GM19328 (cell line): ENCODE measurements at regions not wholly inside any gene's neighbourhood (a gene's known extent, or its start where the extent isn't known, plus 50 kb on each side); places are given as distances from the start of the nearest gene placed in this dataset.
"Not testable (repeated sequence)": the region's sequence is repeated elsewhere in the genome, so short reads cannot be mapped to it uniquely, and the experiment has no call there.

Experiments
- ATAC-seq: cut with Tn5 transposase; IDR thresholded peaks from one replicate; pipeline ENCODE4 v1.9.1; 2021; ENCODE audit warnings: mild to moderate bottlenecking, moderate library complexity; ENCODE audit not compliant: unreplicated experiment

DNA sequence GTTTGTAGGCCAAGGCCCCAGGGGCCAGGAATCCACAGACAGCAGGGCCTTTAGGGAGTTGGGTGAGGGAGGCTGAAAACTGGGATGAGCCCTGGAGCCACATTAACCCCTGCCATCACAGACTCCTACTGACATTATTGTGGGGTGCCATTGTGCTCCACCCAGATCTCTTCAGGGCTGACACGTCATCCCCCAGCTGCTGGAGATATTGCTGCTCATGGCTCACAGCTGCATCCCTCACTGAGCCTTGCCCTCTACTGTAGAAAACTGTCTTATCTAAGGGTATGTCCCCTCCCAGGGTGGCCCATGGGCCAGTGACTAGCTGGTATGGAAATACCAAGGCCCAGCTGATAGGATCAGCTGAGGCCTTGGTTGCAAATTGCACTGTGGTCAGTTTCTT is 87.3 kb upstream of the PRR23C start:
- ATAC-seq = no peak

- no peak for ATAC-seq
Observed at GRCh38 chr3:139132976-139133375, 88.3 kb upstream of the PRR23C start.

GRCh38 chr3:139134678-139135372 is 90.1 kb upstream of the PRR23C start:
- no peak for ATAC-seq

- ATAC-seq = no peak
Observed at GRCh38 chr3:139135657-139136056, 91.0 kb upstream of the PRR23C start.

GRCh38 chr3:139136469-139137202 is 91.9 kb upstream of the PRR23C start:
- no peak for ATAC-seq

GRCh38 chr3:139140553-139140952 is 95.9 kb upstream of the PRR23C start:
- ATAC-seq = no peak

GRCh38 chr3:139145980-139146379 is 101.3 kb upstream of the PRR23C start:
- not testable (repeated sequence) for ATAC-seq

DNA sequence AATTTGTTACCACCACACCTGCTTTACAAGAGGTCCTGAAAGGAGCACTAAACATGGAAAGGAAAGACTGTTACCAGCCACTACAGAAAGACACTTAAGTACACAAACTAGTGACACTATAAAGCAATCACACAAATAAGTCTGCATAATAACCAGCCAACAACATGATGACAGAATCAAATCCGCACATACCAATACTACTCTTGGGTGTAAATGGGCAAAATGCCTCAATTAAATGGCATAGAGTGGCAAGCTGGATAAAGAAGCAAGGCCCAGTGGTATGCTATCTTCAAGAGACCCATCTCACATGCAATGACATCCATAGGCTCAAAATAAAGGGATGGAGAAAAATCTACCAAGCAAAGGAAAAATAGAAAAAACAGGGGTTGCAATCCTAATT is 106.8 kb upstream of the PRR23C start:
- ATAC-seq = no peak

DNA sequence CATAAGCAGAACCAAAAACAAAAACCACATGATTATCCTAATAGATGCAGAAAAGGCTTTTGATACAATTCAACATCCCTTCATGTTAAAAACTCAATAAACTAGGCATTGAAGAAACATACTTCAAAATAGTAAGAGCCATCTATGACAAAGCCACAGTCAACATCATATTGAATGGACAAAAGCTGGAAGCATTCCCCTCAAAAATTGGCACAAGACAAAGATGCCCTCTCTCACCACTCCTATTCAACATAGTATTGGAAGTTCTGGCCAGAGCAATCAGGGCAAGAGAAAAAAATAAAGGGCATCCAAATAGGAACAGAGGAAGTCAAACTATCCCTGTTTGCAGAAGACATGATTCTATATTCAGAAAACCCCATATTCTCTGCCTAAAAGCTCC is 108.7 kb upstream of the PRR23C start:
- ATAC-seq = not testable (repeated sequence)

DNA sequence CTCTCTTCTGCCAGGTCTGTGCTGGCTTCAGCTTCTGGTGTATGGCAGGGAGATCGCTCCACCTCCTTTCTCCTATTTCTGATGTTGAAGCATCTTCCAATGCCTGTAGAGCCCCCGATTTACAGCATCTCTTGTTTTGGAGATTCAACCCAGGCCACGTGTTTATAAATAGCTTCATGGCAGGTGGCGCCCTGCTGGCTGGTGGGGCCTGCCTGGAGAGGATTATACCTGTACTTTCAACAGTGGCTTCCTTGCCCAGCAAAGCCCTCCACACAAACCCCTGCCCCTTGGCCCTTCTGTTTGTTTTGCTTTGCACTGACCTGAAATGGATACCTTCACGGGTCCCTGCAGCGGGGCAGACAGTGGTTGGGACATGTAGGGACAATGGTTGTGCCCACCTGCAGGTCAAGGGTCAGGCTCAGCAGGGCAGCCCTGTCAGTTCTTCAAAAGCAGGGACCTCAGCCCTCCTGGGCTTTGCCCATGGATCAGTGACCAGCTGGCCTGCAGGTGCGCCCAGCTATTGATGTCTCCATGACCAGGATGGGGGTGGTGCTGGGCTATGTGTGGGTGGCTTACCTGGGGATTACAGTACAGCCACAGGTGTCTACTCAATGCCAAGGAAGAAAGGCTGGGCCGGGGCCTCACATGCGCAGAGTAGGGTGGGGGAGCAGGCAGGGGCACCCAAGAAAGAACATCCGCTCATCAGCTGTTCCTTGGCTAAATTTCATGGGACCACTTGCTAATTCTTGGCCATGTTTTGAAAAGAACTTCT is 112.7 kb upstream of the PRR23C start:
- no peak for ATAC-seq

DNA sequence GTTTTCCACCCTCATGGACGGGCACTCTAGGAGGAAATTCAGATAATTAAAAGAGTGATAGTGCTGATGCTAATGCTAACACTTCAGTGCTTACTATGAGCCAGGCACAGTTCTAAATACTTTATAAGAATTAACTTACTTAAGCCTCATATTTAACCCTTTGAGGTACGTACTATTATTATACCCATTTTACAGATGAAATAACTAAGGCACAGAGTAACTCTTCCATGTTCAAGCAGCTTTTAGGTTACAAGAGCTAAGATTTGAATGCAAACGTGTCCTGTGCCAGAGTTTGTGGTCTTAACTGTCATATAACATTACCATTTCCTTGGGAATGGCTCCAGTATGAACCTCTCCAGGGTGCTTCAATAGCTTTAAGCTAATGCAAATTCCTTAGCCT is 114.7 kb upstream of the PRR23C start:
- no peak for ATAC-seq

- ATAC-seq = no peak
Observed at GRCh38 chr3:139173372-139174108, 128.8 kb upstream of the PRR23C start.

DNA sequence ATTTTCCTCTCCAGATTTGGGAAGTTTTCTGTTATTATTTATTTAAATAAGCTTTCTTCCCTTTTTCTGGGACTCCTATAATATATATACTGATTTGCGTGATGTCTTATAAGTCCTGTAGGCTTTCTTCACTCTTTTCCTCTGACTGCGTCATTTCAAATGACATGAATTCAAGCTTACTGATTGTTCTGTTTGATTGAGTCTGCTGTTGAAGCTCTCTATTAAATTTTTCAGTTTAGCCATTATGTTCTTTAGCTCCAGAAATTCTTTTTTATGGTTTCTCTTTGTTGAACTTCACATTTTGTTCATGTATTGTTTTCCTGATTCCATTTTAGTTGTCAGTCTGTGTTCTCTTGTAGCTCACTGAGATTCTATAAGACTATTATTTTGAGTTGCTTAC is 135.8 kb upstream of the PRR23C start:
- ATAC-seq = no peak

DNA sequence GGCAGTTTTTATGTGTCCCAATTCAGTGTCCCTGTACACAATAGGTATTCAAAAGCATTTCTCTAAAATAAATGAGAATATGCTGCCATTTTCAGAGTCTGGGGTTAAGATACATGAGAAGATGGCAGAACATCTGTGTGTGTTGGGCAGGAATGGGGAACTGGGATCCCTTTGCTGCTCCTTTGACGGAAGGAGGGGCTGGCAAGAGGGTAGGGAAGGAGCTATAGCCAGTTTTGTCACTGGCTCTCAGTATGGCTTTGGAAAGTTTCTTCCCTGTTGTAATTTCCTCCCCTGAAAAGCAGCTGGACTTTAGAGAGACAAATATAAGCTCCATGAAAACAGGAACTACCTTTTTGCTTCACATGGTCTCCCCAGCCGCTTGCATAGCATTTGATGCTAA is 137.5 kb upstream of the PRR23C start:
- ATAC-seq = no peak

DNA sequence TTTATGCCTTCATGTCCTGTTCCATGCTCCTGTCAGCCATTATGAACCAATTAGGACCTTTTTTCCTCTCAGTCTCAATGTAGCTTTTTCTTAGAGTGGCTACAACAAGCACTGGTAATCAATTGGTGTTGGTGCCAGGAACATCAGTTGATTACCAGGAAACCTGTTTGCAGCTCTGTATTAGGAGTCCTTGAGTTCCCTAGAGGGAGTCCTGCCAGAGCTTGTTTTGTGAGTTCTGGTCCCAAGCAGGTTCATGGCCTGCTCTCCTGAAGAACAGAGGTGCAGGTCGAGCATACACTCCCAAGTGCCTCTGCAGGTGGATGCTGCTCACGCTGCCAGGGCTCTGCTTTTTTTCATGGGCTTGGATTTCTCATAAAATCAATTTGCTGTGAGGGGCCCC is 137.9 kb upstream of the PRR23C start:
- no peak for ATAC-seq

- no peak for ATAC-seq
Observed at GRCh38 chr3:139185527-139185926, 140.8 kb upstream of the PRR23C start.

DNA sequence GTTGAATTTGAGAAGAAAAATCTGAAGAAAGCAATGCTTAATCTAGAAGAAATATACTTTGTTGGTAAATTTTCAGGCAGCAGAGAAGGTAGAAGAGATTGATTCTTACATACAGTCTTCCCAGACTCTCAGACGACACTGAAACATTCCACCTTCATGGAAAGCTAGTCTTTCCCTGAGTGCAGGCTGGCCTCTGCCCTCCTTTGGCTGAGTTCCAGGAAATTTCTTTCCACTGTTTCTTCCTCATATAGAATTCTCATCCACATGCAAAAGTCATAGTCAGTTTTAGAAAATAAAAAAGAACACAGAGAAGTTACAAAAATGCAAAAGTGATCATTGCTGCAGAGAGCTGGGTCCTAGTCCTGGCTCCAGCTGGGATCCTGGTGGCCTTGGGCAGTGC is 142.5 kb upstream of the PRR23C start:
- no peak for ATAC-seq

- no peak for ATAC-seq
Observed at GRCh38 chr3:139187648-139188047, 143.0 kb upstream of the PRR23C start.

GRCh38 chr3:139189943-139190342 is 145.3 kb upstream of the PRR23C start:
- ATAC-seq = no peak

GRCh38 chr3:139194421-139194820 is 149.4 kb upstream of the MRPS22 start:
- not testable (repeated sequence) for ATAC-seq

DNA sequence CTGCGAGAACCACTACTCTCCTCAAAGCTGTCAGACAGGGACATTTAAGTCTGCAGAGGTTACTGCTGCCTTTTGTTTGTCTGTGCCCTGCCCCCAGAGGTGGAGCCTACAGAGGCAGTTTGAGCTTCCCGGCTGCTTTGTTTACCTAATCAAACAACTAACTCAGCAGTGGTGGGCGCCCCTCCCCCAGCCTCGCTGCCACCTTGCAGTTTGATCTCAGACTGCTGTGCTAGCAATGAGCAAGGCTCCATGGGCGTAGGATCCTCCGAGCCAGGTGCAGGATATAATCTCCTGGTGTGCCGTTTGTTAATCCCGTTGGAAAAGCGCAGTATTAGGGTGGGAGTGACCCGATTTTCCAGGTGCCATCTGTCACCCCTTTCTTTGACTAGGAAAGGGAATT is 147.7 kb upstream of the MRPS22 start:
- not testable (repeated sequence) for ATAC-seq
